IMR-90 (cell line): ENCODE measurements at regions not wholly inside any gene's neighbourhood (a gene's known extent, or its start where the extent isn't known, plus 50 kb on each side); places are given as distances from the start of the nearest gene placed in this dataset.

Source experiments
- ATAC-seq: fragments of 200-7000 bp; cut with Tn5 transposase; 2 replicates; pipeline ENCODE4 v1.9.1; 2020; ENCODE audit warnings: low read depth, mild to moderate bottlenecking, moderate library complexity
- BruUV-seq: library from RNA; stranded (reverse); fragments of 400-500 nt; replicated peaks from 2 replicates; lab custom pipeline; 2021; lab: Mats Ljungman, UMichigan
- CTCF ChIA-PET: fragments of 300-600 bp; formaldehyde crosslinking; extraction: SDS; loops from one replicate; lab custom pipeline; 2021; ENCODE audit warnings: antibody characterized with exemption; lab: Yijun Ruan, JAX
- POLR2A ChIA-PET: fragments of 300-600 bp; sonication (Branson Sonifier 250); formaldehyde crosslinking; loops from one replicate; lab custom pipeline; 2022; ENCODE audit warnings: antibody characterized with exemption; ENCODE audit not compliant: unreplicated experiment; lab: Charles Lee
- DNase-seq: peaks from one replicate; pipeline ENCODE4 v3.0.0; 2013
- H2AFZ ChIP-seq: replicated peaks from 2 replicates; pipeline ENCODE3; 2013; ENCODE audit warnings: low read length, mild to moderate bottlenecking; ENCODE audit not compliant: poor library complexity
- H2AK5ac ChIP-seq: 2 replicates; pipeline ENCODE4 v1.6.1; 2013; ENCODE audit warnings: low read depth, low read length, inconsistent platforms
- H2AK9ac ChIP-seq: replicated peaks from 2 replicates; pipeline ENCODE3; 2013; ENCODE audit warnings: mild to moderate bottlenecking, low read depth, low read length, moderate library complexity; ENCODE audit not compliant: poor library complexity
- H2BK120ac ChIP-seq: 2 replicates; pipeline ENCODE4 v1.6.1; 2013; ENCODE audit warnings: low read depth, low read length, inconsistent platforms
- H2BK15ac ChIP-seq: 3 replicates; pipeline ENCODE4 v1.6.1; 2013; ENCODE audit warnings: low read depth, low read length, inconsistent platforms
- H2BK20ac ChIP-seq: 2 replicates; pipeline ENCODE4 v1.6.1; 2013; ENCODE audit warnings: low read depth, mild to moderate bottlenecking, inconsistent platforms, low read length, moderate library complexity
- H2BK5ac ChIP-seq: 2 replicates; pipeline ENCODE4 v1.6.1; 2013; ENCODE audit warnings: mild to moderate bottlenecking, low read depth, low read length, inconsistent platforms; ENCODE audit not compliant: poor library complexity, severe bottlenecking
- H3K14ac ChIP-seq: replicated peaks from 2 replicates; pipeline ENCODE4 v1.6.1; 2013; ENCODE audit warnings: low read depth, low read length, inconsistent platforms
- H3K18ac ChIP-seq: 2 replicates; pipeline ENCODE4 v1.6.1; 2013; ENCODE audit warnings: low read depth, low read length, control low read depth
- H3K23ac ChIP-seq: 2 replicates; pipeline ENCODE4 v1.6.1; 2013; ENCODE audit warnings: low read depth, low read length, inconsistent platforms
- H3K27ac ChIP-seq: 2 replicates; pipeline ENCODE4 v1.5.1; 2013; ENCODE audit warnings: mild to moderate bottlenecking, control low read depth, low read length; ENCODE audit not compliant: insufficient read depth
- H3K27me3 ChIP-seq: 2 replicates; pipeline ENCODE4 v1.6.1; 2013; ENCODE audit warnings: low read length; ENCODE audit not compliant: control insufficient read depth, insufficient read depth
- H3K36me3 ChIP-seq: 2 replicates; pipeline ENCODE4 v1.6.1; 2013; ENCODE audit warnings: low read length, mixed read lengths; ENCODE audit not compliant: control insufficient read depth, insufficient read depth
- H3K4ac ChIP-seq: 2 replicates; pipeline ENCODE4 v1.6.1; 2013; ENCODE audit warnings: low read depth, low read length, inconsistent platforms
- H3K4me1 ChIP-seq: 2 replicates; pipeline ENCODE4 v1.6.1; 2013; ENCODE audit warnings: low read length, mixed read lengths; ENCODE audit not compliant: control insufficient read depth, insufficient read depth
- H3K4me2 ChIP-seq: 2 replicates; pipeline ENCODE4 v1.6.1; 2013; ENCODE audit warnings: low read depth, mild to moderate bottlenecking, control low read depth, low read length, moderate library complexity
- H3K4me3 ChIP-seq: 2 replicates; pipeline ENCODE4 v1.5.1; 2013; ENCODE audit warnings: low read depth, mild to moderate bottlenecking, control low read depth, low read length, moderate library complexity; ENCODE audit not compliant: insufficient read depth
- H3K56ac ChIP-seq: 2 replicates; pipeline ENCODE4 v1.6.1; 2013; ENCODE audit warnings: low read length, inconsistent platforms; ENCODE audit not compliant: insufficient read depth; ENCODE audit errors: extremely low read depth
- H3K79me1 ChIP-seq, 2 experiments: 2 replicates each; pipeline ENCODE4 v1.6.1; 2013; ENCODE audit warnings: low read length in 2 of 2, inconsistent platforms in 1 of 2, low read depth in 1 of 2
- H3K9ac ChIP-seq: 2 replicates; pipeline ENCODE4 v1.6.1; 2013; ENCODE audit warnings: low read depth, low read length, control low read depth
- H3K9me1 ChIP-seq: 2 replicates; pipeline ENCODE4 v1.6.1; 2013; ENCODE audit warnings: low read length, inconsistent platforms; ENCODE audit not compliant: insufficient read depth
- H3K9me3 ChIP-seq: 2 replicates; pipeline ENCODE4 v1.6.1; 2013; ENCODE audit warnings: low read length; ENCODE audit not compliant: control insufficient read depth, insufficient read depth
- H4K20me1 ChIP-seq: 2 replicates; pipeline ENCODE4 v1.6.1; 2013; ENCODE audit warnings: low read length, inconsistent platforms; ENCODE audit not compliant: insufficient read depth
- H4K5ac ChIP-seq: 2 replicates; pipeline ENCODE4 v1.6.1; 2013; ENCODE audit warnings: mild to moderate bottlenecking, low read depth, low read length, control low read depth
- H4K8ac ChIP-seq, 2 experiments: 2 replicates each; pipeline ENCODE4 v1.6.1; 2013; ENCODE audit warnings: low read depth in 2 of 2, low read length in 2 of 2, control low read depth in 1 of 2, inconsistent platforms in 1 of 2
- H4K91ac ChIP-seq: 2 replicates; pipeline ENCODE4 v1.6.1; 2013; ENCODE audit warnings: low read depth, low read length, inconsistent platforms; ENCODE audit not compliant: insufficient read depth
- BHLHE40 ChIP-seq: fragments of 150-350 bp; IDR thresholded peaks from 2 replicates; pipeline ENCODE4 v1.6.1; 2016; ENCODE audit warnings: mild to moderate bottlenecking, low read depth, low read length
- CEBPB ChIP-seq: IDR thresholded peaks from 2 replicates; pipeline ENCODE4 v1.6.1; 2012; ENCODE audit warnings: low read depth, low read length, improper control_type of control experiment
- NFE2L2 ChIP-seq: fragments of 150-350 bp; IDR thresholded peaks from 2 replicates; pipeline ENCODE4 v1.6.1; 2016; ENCODE audit warnings: low read depth, mild to moderate bottlenecking, low read length
- POLR2A ChIP-seq: IDR thresholded peaks from 2 replicates; pipeline ENCODE4 v1.6.1; 2012; ENCODE audit warnings: mild to moderate bottlenecking, low read depth, low read length
- RAD21 ChIP-seq: IDR thresholded peaks from 2 replicates; pipeline ENCODE4 v1.6.1; 2012; ENCODE audit warnings: low read length, improper control_type of control experiment
- RCOR1 ChIP-seq: IDR thresholded peaks from 2 replicates; pipeline ENCODE4 v1.6.1; 2012; ENCODE audit warnings: mild to moderate bottlenecking, low read length, improper control_type of control experiment; ENCODE audit not compliant: insufficient replicate concordance
- RFX5 ChIP-seq: IDR thresholded peaks from 2 replicates; pipeline ENCODE4 v1.8.0; 2012; ENCODE audit warnings: low read depth, mild to moderate bottlenecking, low read length, moderate library complexity
- SMC3 ChIP-seq: fragments of 150-350 bp; IDR thresholded peaks from 2 replicates; pipeline ENCODE4 v1.6.1; 2016; ENCODE audit warnings: low read depth, mild to moderate bottlenecking, antibody characterized with exemption, low read length, moderate library complexity
- WGBS, 2 experiments: methylation state at CpG; one replicate each; pipeline versions ENCODE4 v1.1.5 to v1.1.7; 2013; ENCODE audit warnings: missing lambda C conversion rate in 2 of 2; ENCODE audit not compliant: insufficient read length in 1 of 2; ENCODE audit errors: extremely low coverage in 2 of 2; 5-methylcytosine and 5-hydroxymethylcytosine counted together
- dilution Hi-C: fragments of 300-500 bp; cut with HindIII; formaldehyde crosslinking; loops from one replicate; pipeline ENCODE4 v1.14.3; 2018; ENCODE audit warnings: low sequenced_read_pairs; ENCODE audit not compliant: unreplicated experiment
- in situ Hi-C: fragments of 300-500 bp; cut with MboI; formaldehyde crosslinking; loops from 3 replicates; pipeline ENCODE4 v1.14.3; 2019; ENCODE audit warnings: low sequenced_read_pairs, inconsistent platforms, mixed read lengths
- intact Hi-C: fragments of 100-400 bp; cut with micrococcal nuclease; formaldehyde crosslinking; loops from 2 replicates; pipeline ENCODE4 v1.10.0; 2022
- TF ChIP-seq, protein P1 (sequence below): fragments of 150-350 bp; IDR thresholded peaks from 2 replicates; pipeline ENCODE4 v1.6.1; 2017; ENCODE audit warnings: mild to moderate bottlenecking, antibody characterized with exemption, low read length, low read depth

- CTCF ChIA-PET = no interaction called here
- in situ Hi-C loops = no loop called here
These were observed 492.5 kb upstream of the ID2 start for GRCh38 chr2:8189316-8189715.

More at GRCh38 chr2:8189316-8189715, 492.5 kb upstream of the ID2 start:
- no peaks in the 10 kb centered on the region for H3K79me1 ChIP-seq
- no peak overlapping the region for H3K14ac ChIP-seq
- no peak overlapping the region for H3K4me3 ChIP-seq
- H4K20me1 ChIP-seq = no peaks in the 10 kb centered on the region
- H2AK9ac ChIP-seq = peak overlapping the region; percentile 15
- H3K23ac ChIP-seq = no peak overlapping the region
- dilution Hi-C loops = no loop called here
- no peak overlapping the region for H3K56ac ChIP-seq
- no peak overlapping the region for H2AK5ac ChIP-seq
- WGBS, 2 experiments = 100% methylated on average over 1 of the region's 6 CpGs; no CpG with 5 or more reads in 1 of the 2 experiments
- H3K18ac ChIP-seq = no peak overlapping the region
- no peak overlapping the region for H2BK20ac ChIP-seq
- TF ChIP-seq BHLHE40 (no peak), POLR2A (no peak), SMC3 (no peak), RCOR1 (no peak), CEBPB (no peak), RFX5 (no peak), RAD21 (no peak), NFE2L2 (no peak)
- TF ChIP-seq, protein P1, sequence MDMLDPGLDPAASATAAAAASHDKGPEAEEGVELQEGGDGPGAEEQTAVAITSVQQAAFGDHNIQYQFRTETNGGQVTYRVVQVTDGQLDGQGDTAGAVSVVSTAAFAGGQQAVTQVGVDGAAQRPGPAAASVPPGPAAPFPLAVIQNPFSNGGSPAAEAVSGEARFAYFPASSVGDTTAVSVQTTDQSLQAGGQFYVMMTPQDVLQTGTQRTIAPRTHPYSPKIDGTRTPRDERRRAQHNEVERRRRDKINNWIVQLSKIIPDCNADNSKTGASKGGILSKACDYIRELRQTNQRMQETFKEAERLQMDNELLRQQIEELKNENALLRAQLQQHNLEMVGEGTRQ = no peak
- no peak overlapping the region for H4K91ac ChIP-seq
- H3K4ac ChIP-seq = no peak overlapping the region
- H2BK120ac ChIP-seq = no peak overlapping the region
- no peak overlapping the region for H3K4me2 ChIP-seq
- H3K4me1 ChIP-seq = peaks cover 14% of the 10 kb centered on the region
- H3K36me3 ChIP-seq = no peaks in the 10 kb centered on the region
- H2BK5ac ChIP-seq = no peak overlapping the region
- H2AFZ ChIP-seq = peak overlapping the region; percentile 26
- ATAC-seq = no peak
- no peak overlapping the region for H3K27ac ChIP-seq
- H2BK15ac ChIP-seq = no peak overlapping the region
- H3K27me3 ChIP-seq = no peaks in the 10 kb centered on the region
- intact Hi-C loops = no loop called here
- no peak overlapping the region for H4K8ac ChIP-seq
- no peak for DNase-seq
- H3K9me1 ChIP-seq = peaks cover 2% of the 10 kb centered on the region; the same call in 1 of the 2 replicates
- no peak overlapping the region for H3K9ac ChIP-seq
- no peak overlapping the region for H4K5ac ChIP-seq
- no TSS peak for BruUV-seq
- POLR2A ChIA-PET = no interaction called here
- H3K9me3 ChIP-seq = no peaks in the 10 kb centered on the region
